Ramos (cell line): ENCODE measurements at regions not wholly inside any gene's neighbourhood (a gene's known extent, or its start where the extent isn't known, plus 50 kb on each side); places are given as distances from the start of the nearest gene placed in this dataset.

ENCODE experiments used
- in situ Hi-C: fragments of 300-500 bp; cut with MboI; formaldehyde crosslinking; loops from one replicate; pipeline ENCODE4 v1.14.3; 2022; ENCODE audit warnings: low sequenced_read_pairs; ENCODE audit not compliant: unreplicated experiment

GRCh38 chr9:118609355-118610044, 759.7 kb downstream of the BRINP1 start:
- in situ Hi-C loops: no loop called here

- in situ Hi-C loops: no loop called here
These were observed 757.0 kb downstream of the BRINP1 start for GRCh38 chr9:118612201-118612600.

- in situ Hi-C loops: no loop called here
These were observed 755.2 kb downstream of the BRINP1 start for GRCh38 chr9:118613996-118614395.

GRCh38 chr9:118618084-118618483, 751.2 kb downstream of the BRINP1 start:
- in situ Hi-C loops: no loop called here

GRCh38 chr9:118618849-118619248, 750.4 kb downstream of the BRINP1 start:
- in situ Hi-C loops: no loop called here

DNA sequence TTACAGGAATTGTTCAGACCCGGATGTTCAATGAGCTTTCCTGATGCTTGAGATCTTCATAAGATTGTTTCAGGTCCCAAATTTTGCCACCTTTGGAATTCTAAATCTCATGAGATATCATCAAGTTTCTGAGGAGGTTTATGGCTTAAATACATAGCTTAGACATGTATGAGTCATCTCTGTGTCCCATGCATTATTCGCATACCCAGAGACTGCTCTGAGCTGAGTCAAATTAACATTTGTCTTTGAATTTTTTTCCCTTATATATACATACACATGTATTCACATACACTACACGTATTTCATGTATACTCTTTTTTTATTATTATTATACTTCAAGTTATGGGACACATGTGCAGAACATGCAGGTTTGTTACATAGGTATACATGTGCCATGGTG, 744.6 kb downstream of the BRINP1 start:
- in situ Hi-C loops: no loop called here

GRCh38 chr9:118630079-118630478, 739.2 kb downstream of the BRINP1 start:
- in situ Hi-C loops: no loop called here

DNA sequence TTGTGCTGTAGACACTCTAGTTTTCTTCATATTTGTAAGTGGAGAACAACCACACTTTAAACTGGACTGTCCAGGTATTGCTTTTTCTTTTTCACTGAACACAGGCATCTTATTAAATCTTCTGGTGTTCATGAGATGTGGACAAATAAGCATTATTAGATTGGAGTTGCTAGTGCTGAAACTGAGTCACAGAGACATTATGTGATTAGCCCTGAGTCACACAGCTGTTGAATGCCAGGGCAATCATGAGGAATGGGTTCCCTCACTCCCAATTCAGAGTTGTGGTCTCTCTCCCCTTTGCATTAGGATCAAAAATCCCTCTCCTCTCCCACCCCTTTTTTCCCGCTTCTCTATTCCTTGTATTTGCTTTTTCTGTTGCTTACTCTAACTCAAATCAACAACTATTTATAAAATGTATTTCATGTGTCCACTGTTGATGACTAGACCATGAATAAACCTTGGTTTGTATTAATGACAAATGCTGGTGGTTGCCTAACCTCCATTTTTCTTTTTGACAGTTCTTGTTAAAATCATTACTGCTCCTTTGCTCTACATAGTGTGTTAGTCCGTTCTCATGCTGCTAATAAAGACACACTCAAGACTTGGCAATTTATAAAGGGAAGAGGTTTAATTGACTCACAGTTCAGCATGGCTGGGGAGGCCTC, 738.2 kb downstream of the BRINP1 start:
- in situ Hi-C loops: no loop called here

- in situ Hi-C loops: no loop called here
These were observed 737.3 kb downstream of the BRINP1 start for GRCh38 chr9:118631956-118632355.

GRCh38 chr9:118635416-118635815, 733.8 kb downstream of the BRINP1 start:
- in situ Hi-C loops: no loop called here

DNA sequence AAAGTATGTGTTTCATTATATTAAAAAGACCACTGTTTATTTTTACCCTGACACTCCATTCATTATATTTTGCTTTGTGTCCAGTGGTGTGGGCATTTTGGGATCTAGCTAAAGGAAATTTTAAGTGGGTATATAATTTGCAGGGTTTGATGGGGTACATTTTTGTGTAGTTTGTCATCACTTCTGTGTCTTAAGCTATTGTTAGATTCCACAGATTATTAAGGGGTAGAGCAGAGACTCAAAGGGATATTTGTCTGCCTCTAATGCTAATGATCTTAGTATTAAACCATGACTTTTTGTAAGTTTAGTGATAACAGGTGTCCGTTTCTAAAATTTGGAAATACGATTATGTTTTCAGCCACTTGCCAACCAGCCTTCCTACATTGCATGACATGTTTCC, 731.6 kb downstream of the BRINP1 start:
- in situ Hi-C loops: no loop called here

GRCh38 chr9:118640836-118641560, 728.2 kb downstream of the BRINP1 start:
- in situ Hi-C loops: no loop called here

DNA sequence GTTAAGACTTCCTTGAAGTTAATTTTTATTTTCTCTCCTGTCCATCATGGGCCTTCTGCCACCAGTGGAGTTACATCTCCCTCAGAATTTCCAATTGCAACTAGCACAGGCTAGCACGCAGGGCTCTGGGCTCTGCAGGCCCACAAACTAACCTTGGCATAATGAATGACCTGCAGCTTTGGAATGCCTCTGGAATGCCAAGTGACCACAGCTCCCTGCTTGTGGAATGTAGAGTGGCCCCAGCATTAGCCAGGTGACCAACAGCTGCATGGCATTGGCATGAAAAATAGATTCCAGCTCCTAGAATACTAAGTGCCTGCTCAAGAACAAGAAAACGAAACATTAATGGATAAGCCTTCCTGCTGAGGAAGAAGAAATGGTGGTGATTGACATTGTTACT, 726.1 kb downstream of the BRINP1 start:
- in situ Hi-C loops: no loop called here

DNA sequence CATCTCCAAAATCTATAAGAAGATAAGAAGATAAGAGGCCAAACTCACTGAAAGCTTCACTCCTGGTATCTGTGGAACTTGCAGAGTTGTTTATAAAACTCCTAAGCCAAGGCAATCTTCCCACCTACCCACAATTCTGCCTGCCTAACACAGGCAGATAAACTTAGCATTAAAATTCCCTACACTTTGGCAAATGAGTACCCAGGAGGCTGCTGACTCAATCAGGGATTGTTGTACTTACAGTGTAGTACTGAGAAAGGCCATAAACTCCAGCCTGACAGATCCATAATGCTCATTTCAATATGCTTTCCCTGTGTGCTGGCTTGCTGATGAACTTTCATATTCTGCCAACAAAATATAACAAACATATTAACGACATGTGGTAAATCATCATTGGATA, 725.2 kb downstream of the BRINP1 start:
- in situ Hi-C loops: no loop called here

GRCh38 chr9:118647331-118647730, 721.9 kb downstream of the BRINP1 start:
- in situ Hi-C loops: no loop called here

GRCh38 chr9:118650417-118650816, 718.8 kb downstream of the BRINP1 start:
- in situ Hi-C loops: no loop called here

DNA sequence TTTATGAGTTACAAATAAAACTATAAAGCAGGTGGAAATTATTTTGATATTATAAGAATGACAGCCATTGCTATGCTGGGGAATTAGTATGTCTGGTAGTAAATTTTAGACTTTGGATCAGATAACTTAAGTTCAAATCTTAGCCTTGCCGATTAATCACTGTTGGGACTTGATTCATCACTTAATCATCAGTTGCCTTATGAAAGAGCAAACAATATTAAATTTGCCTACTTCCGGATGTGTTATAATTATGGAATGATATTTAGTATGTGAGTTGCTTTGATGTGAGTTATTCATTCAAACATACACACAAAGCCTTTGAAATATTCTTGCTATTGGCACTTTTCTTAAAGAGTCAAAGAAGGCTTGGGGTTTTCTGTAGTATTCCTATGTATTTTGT, 717.7 kb downstream of the BRINP1 start:
- in situ Hi-C loops: no loop called here

GRCh38 chr9:118652258-118652657, 717.0 kb downstream of the BRINP1 start:
- in situ Hi-C loops: no loop called here

- in situ Hi-C loops: no loop called here
These were observed 716.3 kb downstream of the BRINP1 start for GRCh38 chr9:118652912-118653311.

GRCh38 chr9:118659011-118659410, 710.2 kb downstream of the BRINP1 start:
- in situ Hi-C loops: no loop called here

- in situ Hi-C loops: no loop called here
These were observed 703.9 kb downstream of the BRINP1 start for GRCh38 chr9:118665226-118665919.
